WTC11 (cell line): ENCODE measurements at regions not wholly inside any gene's neighbourhood (a gene's known extent, or its start where the extent isn't known, plus 50 kb on each side); places are given as distances from the start of the nearest gene placed in this dataset.

Source experiments
- ATAC-seq: fragments of 200-7000 bp; cut with Tn5 transposase; 2 replicates; pipeline ENCODE4 v1.10.0; 2021; ENCODE audit warnings: mild to moderate bottlenecking, moderate library complexity
- CTCF ChIA-PET: fragments of 300-600 bp; sonication (Branson Sonifier 250); formaldehyde crosslinking; loops from one replicate; lab custom pipeline; 2021; ENCODE audit warnings: antibody characterized with exemption; lab: Charles Lee
- POLR2A ChIA-PET: fragments of 350-600 bp; sonication (Branson Sonifier 250); formaldehyde crosslinking; loops from one replicate; lab custom pipeline; 2021; ENCODE audit warnings: antibody characterized with exemption; lab: Charles Lee
- DNase-seq: peaks from one replicate; pipeline ENCODE4 v3.0.0; 2021; ENCODE audit warnings: low spot score
- H3K27ac Mint-ChIP-seq: 2 replicates; pipeline ENCODE4 v1.8.0; 2021; ENCODE audit warnings: mixed read lengths
- H3K27me3 Mint-ChIP-seq: 2 replicates; pipeline ENCODE4 v1.8.0; 2021; ENCODE audit warnings: low read depth, mild to moderate bottlenecking, moderate library complexity, mixed read lengths
- H3K36me3 Mint-ChIP-seq: 2 replicates; pipeline ENCODE4 v1.8.0; 2021; ENCODE audit warnings: mixed read lengths
- H3K4me1 Mint-ChIP-seq: 2 replicates; pipeline ENCODE4 v1.8.0; 2022; ENCODE audit warnings: mixed read lengths
- H3K4me3 Mint-ChIP-seq: 2 replicates; pipeline ENCODE4 v1.8.0; 2021; ENCODE audit warnings: mild to moderate bottlenecking, moderate library complexity, mixed read lengths
- H3K9me3 Mint-ChIP-seq: 2 replicates; pipeline ENCODE4 v1.8.0; 2021; ENCODE audit warnings: mixed read lengths
- GRHL2 ChIP-seq: fragments of 250-450 bp; sonication (Bioruptor Pico); IDR thresholded peaks from 2 replicates; pipeline ENCODE4 v1.8.0; 2022; ENCODE audit warnings: mild to moderate bottlenecking, moderate library complexity; ENCODE audit not compliant: insufficient replicate concordance, severe bottlenecking
- JAZF1 ChIP-seq: fragments of 250-450 bp; sonication (Bioruptor Pico); IDR thresholded peaks from 2 replicates; pipeline ENCODE4 v1.9.0; 2021; ENCODE audit warnings: moderate library complexity, mild to moderate bottlenecking, inconsistent platforms
- JUN ChIP-seq: sonication (generic); formaldehyde crosslinking; IDR thresholded peaks from 2 replicates; pipeline ENCODE4 v1.8.0; 2023; ENCODE audit warnings: mild to moderate bottlenecking, missing genetic modification reagents
- SP1 ChIP-seq: sonication (generic); formaldehyde crosslinking; conservative IDR thresholded peaks from 2 replicates; pipeline ENCODE4 v1.8.1; 2022; ENCODE audit warnings: missing genetic modification reagents
- ZNF263 ChIP-seq: sonication (generic); formaldehyde crosslinking; IDR thresholded peaks from 2 replicates; pipeline ENCODE4 v1.8.1; 2022; ENCODE audit warnings: low read depth, mild to moderate bottlenecking, moderate library complexity, missing genetic modification reagents
- ZNF281 ChIP-seq: sonication (generic); formaldehyde crosslinking; IDR thresholded peaks from 2 replicates; pipeline ENCODE4 v1.8.0; 2023; ENCODE audit warnings: mild to moderate bottlenecking, missing genetic modification reagents
- ZNF396 ChIP-seq: fragments of 250-450 bp; sonication (Bioruptor Pico); IDR thresholded peaks from 2 replicates; pipeline ENCODE4 v1.8.0; 2021; ENCODE audit warnings: mild to moderate bottlenecking, moderate library complexity, borderline replicate concordance
- ZNF512 ChIP-seq: sonication (generic); formaldehyde crosslinking; IDR thresholded peaks from 2 replicates; pipeline ENCODE4 v1.8.1; 2022; ENCODE audit warnings: missing genetic modification reagents, borderline replicate concordance
- TF ChIP-seq, protein P1 (sequence below): fragments of 200-600 bp; IDR thresholded peaks from 2 replicates; pipeline ENCODE4 v1.8.0; 2022; ENCODE audit warnings: antibody characterized with exemption
- TF ChIP-seq, protein P2 (sequence below): sonication (generic); formaldehyde crosslinking; IDR thresholded peaks from 2 replicates; pipeline ENCODE4 v1.8.0; 2023; ENCODE audit warnings: missing genetic modification reagents, mild to moderate bottlenecking, borderline replicate concordance

DNA sequence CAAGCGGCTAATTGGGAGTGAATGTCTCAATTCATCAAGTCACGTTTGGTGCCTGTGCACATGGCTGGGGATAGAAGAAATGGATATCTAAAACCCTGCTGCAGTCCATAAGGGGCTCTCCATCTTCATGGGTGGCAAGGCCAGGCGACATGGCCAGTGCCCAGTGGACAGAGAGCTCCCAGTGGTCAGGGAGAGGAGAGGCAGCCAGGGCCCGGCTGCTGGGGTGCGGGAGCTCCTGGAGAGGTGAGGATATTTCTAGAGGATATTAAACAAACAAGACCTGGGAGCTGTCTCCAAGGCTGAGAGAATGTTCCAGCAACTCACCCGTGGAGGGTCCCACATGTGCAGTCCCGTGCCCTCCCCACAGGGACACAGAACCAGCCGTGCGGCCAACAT lies 368.8 kb upstream of the C1orf174 start (continued):
- TF ChIP-seq, protein P1, sequence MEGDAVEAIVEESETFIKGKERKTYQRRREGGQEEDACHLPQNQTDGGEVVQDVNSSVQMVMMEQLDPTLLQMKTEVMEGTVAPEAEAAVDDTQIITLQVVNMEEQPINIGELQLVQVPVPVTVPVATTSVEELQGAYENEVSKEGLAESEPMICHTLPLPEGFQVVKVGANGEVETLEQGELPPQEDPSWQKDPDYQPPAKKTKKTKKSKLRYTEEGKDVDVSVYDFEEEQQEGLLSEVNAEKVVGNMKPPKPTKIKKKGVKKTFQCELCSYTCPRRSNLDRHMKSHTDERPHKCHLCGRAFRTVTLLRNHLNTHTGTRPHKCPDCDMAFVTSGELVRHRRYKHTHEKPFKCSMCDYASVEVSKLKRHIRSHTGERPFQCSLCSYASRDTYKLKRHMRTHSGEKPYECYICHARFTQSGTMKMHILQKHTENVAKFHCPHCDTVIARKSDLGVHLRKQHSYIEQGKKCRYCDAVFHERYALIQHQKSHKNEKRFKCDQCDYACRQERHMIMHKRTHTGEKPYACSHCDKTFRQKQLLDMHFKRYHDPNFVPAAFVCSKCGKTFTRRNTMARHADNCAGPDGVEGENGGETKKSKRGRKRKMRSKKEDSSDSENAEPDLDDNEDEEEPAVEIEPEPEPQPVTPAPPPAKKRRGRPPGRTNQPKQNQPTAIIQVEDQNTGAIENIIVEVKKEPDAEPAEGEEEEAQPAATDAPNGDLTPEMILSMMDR = no peak
- TF ChIP-seq ZNF263 (CRISPR knock-in tag) (no peak), ZNF281 (CRISPR knock-in tag) (no peak), JAZF1 (CRISPR knock-in tag) (no peak), JUN (no peak), ZNF512 (CRISPR knock-in tag) (no peak)
- TF ChIP-seq, protein P2, sequence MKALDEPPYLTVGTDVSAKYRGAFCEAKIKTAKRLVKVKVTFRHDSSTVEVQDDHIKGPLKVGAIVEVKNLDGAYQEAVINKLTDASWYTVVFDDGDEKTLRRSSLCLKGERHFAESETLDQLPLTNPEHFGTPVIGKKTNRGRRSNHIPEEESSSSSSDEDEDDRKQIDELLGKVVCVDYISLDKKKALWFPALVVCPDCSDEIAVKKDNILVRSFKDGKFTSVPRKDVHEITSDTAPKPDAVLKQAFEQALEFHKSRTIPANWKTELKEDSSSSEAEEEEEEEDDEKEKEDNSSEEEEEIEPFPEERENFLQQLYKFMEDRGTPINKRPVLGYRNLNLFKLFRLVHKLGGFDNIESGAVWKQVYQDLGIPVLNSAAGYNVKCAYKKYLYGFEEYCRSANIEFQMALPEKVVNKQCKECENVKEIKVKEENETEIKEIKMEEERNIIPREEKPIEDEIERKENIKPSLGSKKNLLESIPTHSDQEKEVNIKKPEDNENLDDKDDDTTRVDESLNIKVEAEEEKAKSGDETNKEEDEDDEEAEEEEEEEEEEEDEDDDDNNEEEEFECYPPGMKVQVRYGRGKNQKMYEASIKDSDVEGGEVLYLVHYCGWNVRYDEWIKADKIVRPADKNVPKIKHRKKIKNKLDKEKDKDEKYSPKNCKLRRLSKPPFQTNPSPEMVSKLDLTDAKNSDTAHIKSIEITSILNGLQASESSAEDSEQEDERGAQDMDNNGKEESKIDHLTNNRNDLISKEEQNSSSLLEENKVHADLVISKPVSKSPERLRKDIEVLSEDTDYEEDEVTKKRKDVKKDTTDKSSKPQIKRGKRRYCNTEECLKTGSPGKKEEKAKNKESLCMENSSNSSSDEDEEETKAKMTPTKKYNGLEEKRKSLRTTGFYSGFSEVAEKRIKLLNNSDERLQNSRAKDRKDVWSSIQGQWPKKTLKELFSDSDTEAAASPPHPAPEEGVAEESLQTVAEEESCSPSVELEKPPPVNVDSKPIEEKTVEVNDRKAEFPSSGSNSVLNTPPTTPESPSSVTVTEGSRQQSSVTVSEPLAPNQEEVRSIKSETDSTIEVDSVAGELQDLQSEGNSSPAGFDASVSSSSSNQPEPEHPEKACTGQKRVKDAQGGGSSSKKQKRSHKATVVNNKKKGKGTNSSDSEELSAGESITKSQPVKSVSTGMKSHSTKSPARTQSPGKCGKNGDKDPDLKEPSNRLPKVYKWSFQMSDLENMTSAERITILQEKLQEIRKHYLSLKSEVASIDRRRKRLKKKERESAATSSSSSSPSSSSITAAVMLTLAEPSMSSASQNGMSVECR (CRISPR knock-in tag) = no peak

DNA sequence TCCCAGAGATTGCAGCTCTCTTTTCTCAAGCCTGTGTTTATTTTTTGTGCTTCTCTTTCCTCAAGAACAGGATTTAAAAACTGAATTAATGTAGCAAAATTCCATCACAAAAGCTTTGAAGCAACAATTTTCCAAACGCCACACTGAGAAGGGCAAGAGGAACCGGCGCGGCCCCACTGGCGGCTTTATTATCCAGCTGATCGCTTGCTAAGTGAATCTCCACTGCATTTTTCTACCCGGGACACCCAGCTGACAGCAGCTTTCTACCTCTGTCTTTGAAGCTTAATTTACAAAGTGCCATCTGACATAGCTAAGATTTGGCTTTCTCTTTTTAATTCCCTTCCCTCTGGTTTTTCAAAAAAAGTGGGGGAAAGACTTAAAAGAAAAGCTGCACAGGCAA lies 369.3 kb upstream of the C1orf174 start:
- ChIA-PET POLR2A (no interaction called here), CTCF (no interaction called here)
- peaks cover 13% of the 10 kb centered on the region for H3K27me3 Mint-ChIP-seq
- peaks cover 79% of the 10 kb centered on the region for H3K9me3 Mint-ChIP-seq
- ATAC-seq (no peak), DNase-seq (no peak)
- TF ChIP-seq ZNF396 (CRISPR knock-in tag) = no peak
- TF ChIP-seq, protein P1 = no peak
- no peak for TF ChIP-seq SP1 (CRISPR knock-in tag)
- TF ChIP-seq GRHL2 = no peak
- no peak for TF ChIP-seq ZNF281 (CRISPR knock-in tag)
- TF ChIP-seq JAZF1 (CRISPR knock-in tag) = no peak
- H3K4me3 Mint-ChIP-seq = no peak overlapping the region
- no peaks in the 10 kb centered on the region for H3K4me1 Mint-ChIP-seq
- peaks cover 79% of the 10 kb centered on the region for H3K36me3 Mint-ChIP-seq
- H3K27ac Mint-ChIP-seq = no peak overlapping the region
